DOHH2 (cell line): ENCODE measurements at regions not wholly inside any gene's neighbourhood (a gene's known extent, or its start where the extent isn't known, plus 50 kb on each side); places are given as distances from the start of the nearest gene placed in this dataset.

Experiments used
- EZH2phosphoT487 ChIP-seq: fragments of 200-600 bp; sonication (generic); IDR thresholded peaks from 2 replicates; pipeline ENCODE4 v1.6.1; 2017; ENCODE audit warnings: borderline replicate concordance, mild to moderate bottlenecking, antibody characterized with exemption, low read length, moderate library complexity, mixed read lengths
- TF ChIP-seq, protein P1 (sequence below): fragments of 200-600 bp; sonication (generic); IDR thresholded peaks from one replicate; pipeline ENCODE4 v1.5.1; 2014; ENCODE audit warnings: antibody characterized with exemption, mild to moderate bottlenecking, low read depth, low read length; ENCODE audit not compliant: poor library complexity, severe bottlenecking

DNA sequence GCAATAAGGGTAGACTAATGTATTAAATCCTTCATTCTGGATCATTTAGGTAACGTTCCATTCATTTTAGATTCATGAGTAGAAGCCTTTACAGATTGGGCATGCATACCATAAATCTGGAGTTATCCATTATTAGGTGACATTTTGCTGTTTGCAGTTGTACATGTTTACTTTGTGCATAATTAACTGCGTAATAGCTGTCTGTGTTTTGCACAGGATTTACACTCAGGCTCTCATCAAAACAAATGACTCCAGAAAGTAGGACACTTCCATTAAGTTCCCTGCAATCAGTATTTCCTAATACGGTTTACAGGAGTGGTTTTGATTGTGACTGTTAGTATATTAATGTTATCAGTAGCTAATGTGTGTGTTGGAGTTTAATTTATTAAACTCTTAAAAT is 997.4 kb downstream of the HACE1 start:
- TF ChIP-seq, protein P1, sequence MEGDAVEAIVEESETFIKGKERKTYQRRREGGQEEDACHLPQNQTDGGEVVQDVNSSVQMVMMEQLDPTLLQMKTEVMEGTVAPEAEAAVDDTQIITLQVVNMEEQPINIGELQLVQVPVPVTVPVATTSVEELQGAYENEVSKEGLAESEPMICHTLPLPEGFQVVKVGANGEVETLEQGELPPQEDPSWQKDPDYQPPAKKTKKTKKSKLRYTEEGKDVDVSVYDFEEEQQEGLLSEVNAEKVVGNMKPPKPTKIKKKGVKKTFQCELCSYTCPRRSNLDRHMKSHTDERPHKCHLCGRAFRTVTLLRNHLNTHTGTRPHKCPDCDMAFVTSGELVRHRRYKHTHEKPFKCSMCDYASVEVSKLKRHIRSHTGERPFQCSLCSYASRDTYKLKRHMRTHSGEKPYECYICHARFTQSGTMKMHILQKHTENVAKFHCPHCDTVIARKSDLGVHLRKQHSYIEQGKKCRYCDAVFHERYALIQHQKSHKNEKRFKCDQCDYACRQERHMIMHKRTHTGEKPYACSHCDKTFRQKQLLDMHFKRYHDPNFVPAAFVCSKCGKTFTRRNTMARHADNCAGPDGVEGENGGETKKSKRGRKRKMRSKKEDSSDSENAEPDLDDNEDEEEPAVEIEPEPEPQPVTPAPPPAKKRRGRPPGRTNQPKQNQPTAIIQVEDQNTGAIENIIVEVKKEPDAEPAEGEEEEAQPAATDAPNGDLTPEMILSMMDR = no peak
- TF ChIP-seq EZH2phosphoT487 = no peak
